Transverse colon (tissue), 4 donors: ENCODE measurements at regions not wholly inside any gene's neighbourhood (a gene's known extent, or its start where the extent isn't known, plus 50 kb on each side); places are given as distances from the start of the nearest gene placed in this dataset.

Source experiments
- DNase-seq: peaks from one replicate; pipeline ENCODE4 v3.0.0-alpha.2; 2019
- H3K27ac ChIP-seq, 4 donors: fragments of 200-600 bp; sonication (generic); 2 replicates each; pipeline ENCODE4 v1.5.1; 2016 to 2018; ENCODE audit warnings: inconsistent platforms in 4 of 4
- H3K27me3 ChIP-seq: fragments of 200-600 bp; sonication (generic); 2 replicates; pipeline ENCODE4 v1.5.1; 2017; ENCODE audit warnings: inconsistent platforms
- H3K36me3 ChIP-seq, 4 donors: fragments of 200-600 bp; sonication (generic); 2 replicates each; pipeline ENCODE4 v1.5.1; 2017 to 2019; ENCODE audit warnings: inconsistent platforms in 4 of 4
- H3K4me1 ChIP-seq, 4 donors: fragments of 200-600 bp; sonication (generic); 2 replicates each; pipeline ENCODE4 v1.5.1; 2017 to 2020; ENCODE audit warnings: inconsistent platforms in 4 of 4
- H3K4me3 ChIP-seq, 4 donors: fragments of 200-600 bp; sonication (generic); 1 replicate in 1 of 4; 2 replicates in 3 of 4; pipeline versions ENCODE4 v1.5.1 to v1.6.1; 2017 to 2019; ENCODE audit warnings: inconsistent platforms in 4 of 4
- H3K9me3 ChIP-seq, 2 donors: fragments of 200-600 bp; sonication (generic); 2 replicates each; pipeline ENCODE4 v1.5.1; 2017 to 2019; ENCODE audit warnings: inconsistent platforms in 2 of 2
- CTCF ChIP-seq, 5 experiments: fragments of 200-600 bp in 3 of 5; fragments of 450-650 bp in 2 of 5; sonication (generic) in 3 of 5; IDR thresholded peaks; 1 replicate in 2 of 5; 2 replicates in 3 of 5; pipeline ENCODE4 v1.5.1; 2016 to 2017; ENCODE audit warnings: antibody characterized with exemption in 5 of 5, inconsistent platforms in 3 of 5, mild to moderate bottlenecking in 2 of 5, moderate library complexity in 1 of 5
- EP300 ChIP-seq: sonication (generic); formaldehyde crosslinking; IDR thresholded peaks from one replicate; pipeline ENCODE4 v1.6.1; 2017; ENCODE audit warnings: antibody characterized with exemption, low read depth
- POLR2A ChIP-seq: fragments of 450-650 bp; IDR thresholded peaks from one replicate; pipeline ENCODE4 v1.6.1; 2016; ENCODE audit warnings: antibody characterized with exemption, mild to moderate bottlenecking, moderate library complexity
- POLR2AphosphoS5 ChIP-seq, 3 donors: sonication (generic); formaldehyde crosslinking; IDR thresholded peaks; one replicate each; pipeline ENCODE4 v1.6.1; 2016; ENCODE audit warnings: antibody characterized with exemption in 3 of 3
- WGBS, 2 donors: methylation state at CpG; one replicate each; pipeline ENCODE4 v1.1.5; 2018; ENCODE audit warnings: low coverage in 1 of 2; 5-methylcytosine and 5-hydroxymethylcytosine counted together
- in situ Hi-C, 4 donors: fragments of 200-750 bp; cut with MboI; loops; one replicate each; pipeline versions ENCODE4 v1.15.0 to v1.15.1; 2017; ENCODE audit warnings: low sequenced_read_pairs in 3 of 4, low pct_ligation_motif_present in 1 of 4, low pct_unique_long_range_greater_than_20kb in 1 of 4
- intact Hi-C: fragments of 100-400 bp; cut with DNase I; formaldehyde crosslinking; loops from one replicate; pipeline ENCODE4 v1.15.1; 2023; ENCODE audit warnings: low total_unique reads

GRCh38 chr13:82905071-82905470 lies 977.2 kb downstream of the SLITRK1 start:
- in situ Hi-C loops (no loop called here), intact Hi-C loops (no loop called here)
- 40% methylated on average over 2 of the region's 2 CpGs; no CpG with 5 or more reads in 1 of the 2 donors for WGBS, 2 donors
- Histone ChIP-seq H3K27ac (no peak overlapping the region), H3K36me3 (no peaks in the 10 kb centered on the region), H3K4me3 (no peak overlapping the region), H3K9me3 (no peaks in the 10 kb centered on the region), H3K27me3 (no peaks in the 10 kb centered on the region), H3K4me1 (no peaks in the 10 kb centered on the region)
- DNase-seq: no peak
- TF ChIP-seq EP300: no peak
- no peak for TF ChIP-seq POLR2A
- TF ChIP-seq POLR2AphosphoS5 (IDR thresholded peaks at IDR 0.05): no peak
- TF ChIP-seq CTCF (IDR thresholded peaks at IDR 0.05): no peak

GRCh38 chr13:82900453-82900852 lies 981.8 kb downstream of the SLITRK1 start:
- no peak overlapping the region for H3K27ac ChIP-seq
- intact Hi-C loops (no loop called here), in situ Hi-C loops (no loop called here)
- TF ChIP-seq POLR2A (no peak), POLR2AphosphoS5 (IDR thresholded peaks at IDR 0.05) (no peak), CTCF (IDR thresholded peaks at IDR 0.05) (no peak), EP300 (no peak)
- H3K9me3 ChIP-seq: peaks cover 0 to 6% of the 10 kb centered on the region in 2 donors
- no peaks in the 10 kb centered on the region for H3K27me3 ChIP-seq
- H3K36me3 ChIP-seq: no peaks in the 10 kb centered on the region
- H3K4me3 ChIP-seq: no peak overlapping the region
- DNase-seq: no peak
- H3K4me1 ChIP-seq: no peaks in the 10 kb centered on the region

- Histone ChIP-seq H3K36me3 (no peaks in the 10 kb centered on the region), H3K4me1 (no peaks in the 10 kb centered on the region), H3K4me3 (no peak overlapping the region), H3K9me3 (peaks cover 0 to 9% of the 10 kb centered on the region in 2 donors), H3K27me3 (no peaks in the 10 kb centered on the region), H3K27ac (no peak overlapping the region)
- intact Hi-C loops: no loop called here
- DNase-seq: no peak
- TF ChIP-seq CTCF (IDR thresholded peaks at IDR 0.05) (no peak), EP300 (no peak), POLR2AphosphoS5 (IDR thresholded peaks at IDR 0.05) (no peak), POLR2A (no peak)
- in situ Hi-C loops: no loop called here
- 61 to 72% methylated on average over 3 of the region's 3 CpGs for WGBS, 2 donors
These were observed 983.7 kb downstream of the SLITRK1 start for GRCh38 chr13:82898586-82898985.

- in situ Hi-C loops (no loop called here), intact Hi-C loops (no loop called here)
- TF ChIP-seq EP300 (no peak), POLR2A (no peak), POLR2AphosphoS5 (IDR thresholded peaks at IDR 0.05) (no peak), CTCF (IDR thresholded peaks at IDR 0.05) (no peak)
- DNase-seq: no peak
- no peaks in the 10 kb centered on the region for H3K4me1 ChIP-seq
- no peaks in the 10 kb centered on the region for H3K27me3 ChIP-seq
- H3K36me3 ChIP-seq: no peaks in the 10 kb centered on the region
- WGBS, 2 donors: 14 to 39% methylated on average over 1 of the region's 1 CpG
- no peak overlapping the region for H3K27ac ChIP-seq
- no peaks in the 10 kb centered on the region for H3K9me3 ChIP-seq
- H3K4me3 ChIP-seq: no peak overlapping the region
These were observed 1002.4 kb downstream of the SLITRK1 start for GRCh38 chr13:82879921-82880320.
